ENCODE measurements at regions not wholly inside any gene's neighbourhood (a gene's known extent, or its start where the extent isn't known, plus 50 kb on each side); places are given as distances from the start of the nearest gene placed in this dataset.

DNA sequence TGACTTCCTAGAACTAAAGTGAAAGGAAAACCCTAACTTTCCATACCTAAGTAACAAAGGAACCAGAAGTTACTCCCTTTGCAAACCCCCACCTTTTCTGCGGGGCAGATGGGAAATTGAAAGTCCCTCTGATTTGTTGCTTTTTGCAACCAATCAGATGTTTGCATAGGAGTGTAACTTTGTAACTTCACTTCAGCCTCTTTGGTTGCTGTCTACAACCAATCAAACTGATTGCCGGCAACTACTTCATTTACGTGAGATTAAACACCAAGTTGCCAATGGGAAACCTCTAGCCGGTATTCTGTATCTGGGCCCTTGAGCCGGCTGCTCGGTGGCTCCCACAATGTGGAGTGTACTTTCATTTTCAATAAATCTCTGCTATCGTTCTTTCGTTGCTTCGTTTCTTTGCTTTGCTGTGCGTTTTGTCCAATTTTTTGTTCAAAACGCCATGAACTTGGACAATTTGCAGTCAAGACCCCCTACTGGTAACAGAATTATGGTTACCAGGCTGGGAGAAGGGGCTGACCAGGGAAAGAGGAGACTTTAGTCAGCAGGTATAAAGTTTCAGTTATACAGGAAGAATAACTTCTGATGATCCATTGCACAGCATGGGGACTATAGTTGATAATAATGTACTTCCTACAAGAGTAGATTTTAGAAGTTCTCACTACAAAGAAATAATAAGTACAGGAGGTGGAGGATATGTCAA lies 69.2 kb upstream of the RGS2 start:
- TF ChIP-seq, protein P1, sequence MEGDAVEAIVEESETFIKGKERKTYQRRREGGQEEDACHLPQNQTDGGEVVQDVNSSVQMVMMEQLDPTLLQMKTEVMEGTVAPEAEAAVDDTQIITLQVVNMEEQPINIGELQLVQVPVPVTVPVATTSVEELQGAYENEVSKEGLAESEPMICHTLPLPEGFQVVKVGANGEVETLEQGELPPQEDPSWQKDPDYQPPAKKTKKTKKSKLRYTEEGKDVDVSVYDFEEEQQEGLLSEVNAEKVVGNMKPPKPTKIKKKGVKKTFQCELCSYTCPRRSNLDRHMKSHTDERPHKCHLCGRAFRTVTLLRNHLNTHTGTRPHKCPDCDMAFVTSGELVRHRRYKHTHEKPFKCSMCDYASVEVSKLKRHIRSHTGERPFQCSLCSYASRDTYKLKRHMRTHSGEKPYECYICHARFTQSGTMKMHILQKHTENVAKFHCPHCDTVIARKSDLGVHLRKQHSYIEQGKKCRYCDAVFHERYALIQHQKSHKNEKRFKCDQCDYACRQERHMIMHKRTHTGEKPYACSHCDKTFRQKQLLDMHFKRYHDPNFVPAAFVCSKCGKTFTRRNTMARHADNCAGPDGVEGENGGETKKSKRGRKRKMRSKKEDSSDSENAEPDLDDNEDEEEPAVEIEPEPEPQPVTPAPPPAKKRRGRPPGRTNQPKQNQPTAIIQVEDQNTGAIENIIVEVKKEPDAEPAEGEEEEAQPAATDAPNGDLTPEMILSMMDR (IDR thresholded peaks at IDR 0.05), result no peak
- no peak for TF ChIP-seq POLR2A (IDR thresholded peaks at IDR 0.05)
